ENCODE measurements at regions not wholly inside any gene's neighbourhood (a gene's known extent, or its start where the extent isn't known, plus 50 kb on each side); places are given as distances from the start of the nearest gene placed in this dataset.

DNA sequence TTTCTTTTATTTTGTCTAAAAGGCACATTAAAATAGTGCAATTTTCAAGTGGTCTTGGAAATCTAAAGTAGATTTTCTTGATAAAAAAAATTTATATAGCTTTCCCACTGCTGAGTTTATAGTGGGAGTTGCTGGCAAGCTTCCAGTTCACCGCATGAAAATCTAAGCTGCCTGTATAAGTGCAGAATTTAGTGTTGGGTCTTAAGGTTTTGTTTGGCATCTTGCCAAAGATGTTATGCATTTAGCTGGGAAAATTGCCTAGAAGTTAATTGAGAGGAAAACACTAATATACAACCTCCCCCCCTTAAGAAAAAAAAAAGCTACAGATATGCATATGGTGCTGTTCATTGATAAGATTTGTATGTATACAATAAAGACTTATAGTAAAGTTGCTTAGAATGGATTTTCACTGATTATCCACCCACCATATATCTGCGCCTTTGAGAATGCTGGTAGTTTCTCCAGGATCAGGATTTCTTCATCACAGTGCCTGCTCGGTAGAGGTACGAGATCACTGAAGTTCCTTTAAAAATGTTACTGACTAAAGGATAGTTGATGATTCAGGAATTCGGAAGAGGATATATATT lies 803.2 kb upstream of the POU3F3 start:
- TF ChIP-seq POLR2A (IDR thresholded peaks at IDR 0.05; ENCODE audit: low read depth, low read length) = no peak
- no peak for DNase-seq (ENCODE audit: insufficient read length, low spot score)
- no peak for FAIRE-seq

GRCh38 chr2:104051766-104052165 lies 802.1 kb upstream of the POU3F3 start:
- DNase-seq (ENCODE audit: insufficient read length, low spot score) (no peak), FAIRE-seq (no peak)
- no peak for TF ChIP-seq POLR2A (IDR thresholded peaks at IDR 0.05; ENCODE audit: low read depth, low read length)

DNA sequence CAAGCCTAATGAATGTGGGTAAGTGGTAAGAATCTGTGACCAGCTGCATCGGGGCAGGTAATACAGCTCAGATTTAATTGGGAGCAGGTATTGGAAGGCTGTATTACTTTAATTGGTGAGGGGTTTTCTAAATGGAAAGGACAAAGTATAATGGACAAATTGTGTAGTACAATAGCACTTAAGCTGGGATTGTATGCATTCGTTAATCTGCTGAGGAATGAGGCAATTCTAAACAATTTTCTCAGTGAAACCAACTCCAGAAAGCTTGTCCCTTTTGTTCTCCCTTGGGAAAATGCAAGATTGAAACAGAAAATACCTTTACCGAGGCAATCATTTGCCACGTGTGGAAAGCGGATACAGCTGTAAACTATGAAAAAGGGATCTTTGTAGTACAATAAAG lies 801.6 kb upstream of the POU3F3 start:
- no peak for DNase-seq (ENCODE audit: insufficient read length, low spot score)
- no peak for TF ChIP-seq POLR2A (IDR thresholded peaks at IDR 0.05; ENCODE audit: low read depth, low read length)

DNA sequence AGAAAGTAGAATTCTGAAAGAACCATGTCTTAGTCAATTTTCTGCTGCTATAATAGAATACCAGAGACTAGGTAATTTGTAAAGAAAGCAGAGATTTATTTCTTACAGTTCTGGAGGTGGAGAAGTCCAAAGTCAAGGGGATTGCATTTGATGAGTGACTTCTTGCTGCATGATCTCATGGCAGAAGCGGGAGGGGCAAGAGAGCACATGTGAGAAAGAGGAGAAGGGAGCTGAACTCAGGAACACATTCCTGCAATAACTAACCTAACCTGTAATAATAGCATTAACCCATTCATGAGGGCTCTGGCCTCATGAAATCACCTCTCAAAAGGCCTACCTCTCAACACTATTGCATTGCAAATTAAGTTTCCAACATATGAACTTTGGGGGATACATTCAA lies 797.5 kb upstream of the POU3F3 start:
- FAIRE-seq (no peak), DNase-seq (ENCODE audit: insufficient read length, low spot score) (no peak)
- no peak for TF ChIP-seq POLR2A (IDR thresholded peaks at IDR 0.05; ENCODE audit: low read depth, low read length)

More for the DNA sequence above, 801.6 kb upstream of the POU3F3 start:
- FAIRE-seq = no peak

DNA sequence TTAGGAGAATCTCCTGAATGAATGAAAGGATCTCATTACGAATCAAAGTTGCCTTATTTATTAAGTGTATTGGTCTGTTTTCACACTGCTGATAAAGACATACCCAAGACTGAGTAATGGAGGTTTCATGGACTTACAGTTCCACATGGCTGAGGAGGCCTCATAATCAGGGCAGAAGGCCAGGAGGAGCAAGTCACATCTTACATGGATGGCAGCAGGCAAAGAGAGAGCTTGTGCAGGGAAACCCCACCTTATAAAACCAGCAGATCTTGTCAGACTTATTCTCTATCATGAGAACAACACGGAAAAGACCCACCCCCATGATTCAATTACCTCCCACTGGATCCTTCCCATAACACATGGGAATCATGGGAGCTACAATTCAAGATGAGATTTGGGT lies 785.2 kb upstream of the POU3F3 start:
- FAIRE-seq (no peak), DNase-seq (ENCODE audit: insufficient read length, low spot score) (no peak)
- TF ChIP-seq POLR2A (IDR thresholded peaks at IDR 0.05; ENCODE audit: low read depth, low read length) = no peak

DNA sequence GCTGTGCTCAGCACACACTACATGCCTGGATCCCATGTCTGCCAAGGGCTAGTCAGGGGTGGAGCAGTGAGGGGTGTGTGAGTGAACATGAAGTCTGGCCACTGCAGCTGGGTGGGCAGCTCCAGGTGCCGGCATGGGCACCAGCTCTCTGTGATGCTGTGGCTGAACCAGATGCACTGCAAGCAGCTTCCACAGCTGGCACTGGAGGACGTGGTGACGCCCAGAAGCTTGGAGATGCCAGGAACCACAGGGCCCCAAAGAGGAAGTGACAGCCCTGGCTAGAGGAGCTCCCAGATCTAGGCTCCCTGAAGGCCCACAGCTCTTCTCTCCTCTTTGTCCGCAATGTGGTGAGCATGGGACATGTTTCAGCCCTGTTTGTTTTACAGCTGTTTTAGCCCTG lies 776.3 kb upstream of the POU3F3 start:
- DNase-seq (ENCODE audit: insufficient read length, low spot score) (no peak), FAIRE-seq (no peak)

GRCh38 chr2:104078431-104079157 lies 775.3 kb upstream of the POU3F3 start:
- no peak for TF ChIP-seq POLR2A (IDR thresholded peaks at IDR 0.05; ENCODE audit: low read depth, low read length)
- FAIRE-seq = no peak
- no peak for DNase-seq (ENCODE audit: insufficient read length, low spot score)

More for the DNA sequence above, 776.3 kb upstream of the POU3F3 start:
- TF ChIP-seq POLR2A (IDR thresholded peaks at IDR 0.05; ENCODE audit: low read depth, low read length) = no peak

GRCh38 chr2:104088745-104089144 lies 765.2 kb upstream of the POU3F3 start:
- DNase-seq (ENCODE audit: insufficient read length, low spot score) (no peak), FAIRE-seq (no peak)
- TF ChIP-seq POLR2A (IDR thresholded peaks at IDR 0.05; ENCODE audit: low read depth, low read length) = no peak

- no peak for FAIRE-seq
- no peak for TF ChIP-seq POLR2A (IDR thresholded peaks at IDR 0.05; ENCODE audit: low read depth, low read length)
- no peak for DNase-seq (ENCODE audit: insufficient read length, low spot score)
These were observed 763.5 kb upstream of the POU3F3 start for GRCh38 chr2:104090407-104090806.

- FAIRE-seq (no peak), DNase-seq (ENCODE audit: insufficient read length, low spot score) (no peak)
- no peak for TF ChIP-seq POLR2A (IDR thresholded peaks at IDR 0.05; ENCODE audit: low read depth, low read length)
These were observed 762.0 kb upstream of the POU3F3 start for GRCh38 chr2:104091894-104092293.

GRCh38 chr2:104092886-104093285 lies 761.0 kb upstream of the POU3F3 start:
- FAIRE-seq (no peak), DNase-seq (ENCODE audit: insufficient read length, low spot score) (no peak)
- TF ChIP-seq POLR2A (IDR thresholded peaks at IDR 0.05; ENCODE audit: low read depth, low read length) = no peak

DNA sequence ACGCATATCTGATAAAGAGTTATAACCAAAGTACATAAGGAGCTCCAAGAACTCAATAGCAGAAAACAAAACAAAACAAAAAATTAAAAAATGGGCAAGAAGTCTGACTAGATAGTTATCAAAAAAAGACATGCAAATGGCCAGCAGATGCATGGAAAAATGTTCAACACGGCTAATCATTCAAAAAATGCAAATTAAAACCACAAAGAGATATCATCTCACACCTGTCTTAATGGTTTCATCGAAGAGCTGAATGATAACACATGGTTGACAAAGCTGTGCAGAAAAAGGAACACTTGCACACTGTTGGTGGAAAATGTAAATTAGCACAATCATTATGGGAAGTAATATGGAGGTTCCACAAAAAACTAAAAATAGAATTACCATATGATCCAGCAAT lies 751.3 kb upstream of the POU3F3 start:
- no peak for DNase-seq (ENCODE audit: insufficient read length, low spot score)
- no peak for FAIRE-seq

DNA sequence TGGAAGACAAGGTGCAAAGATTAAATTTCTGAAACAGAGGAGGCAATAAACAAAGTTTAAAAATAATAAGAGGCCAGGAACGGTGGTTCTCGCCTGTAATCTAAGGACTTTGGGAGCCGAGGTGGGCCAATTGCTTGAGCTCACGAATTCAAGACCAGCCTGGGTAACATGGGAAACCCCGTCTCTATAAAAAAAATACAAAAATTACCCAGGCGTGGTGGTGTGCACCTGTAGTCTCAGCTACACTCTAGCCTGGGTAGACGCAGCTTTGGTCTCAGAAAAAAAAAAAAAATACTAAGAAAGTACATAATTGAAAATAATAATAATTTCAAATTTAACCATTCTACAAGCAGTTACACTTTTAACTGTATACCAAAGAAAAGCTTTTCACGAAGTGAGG lies 744.6 kb upstream of the POU3F3 start:
- no peak for TF ChIP-seq POLR2A (IDR thresholded peaks at IDR 0.05; ENCODE audit: low read depth, low read length)
- no peak for FAIRE-seq
- DNase-seq (ENCODE audit: insufficient read length, low spot score) = no peak

More for the DNA sequence above, 751.3 kb upstream of the POU3F3 start:
- no peak for TF ChIP-seq POLR2A (IDR thresholded peaks at IDR 0.05; ENCODE audit: low read depth, low read length)

GRCh38 chr2:104118889-104119288 lies 735.0 kb upstream of the POU3F3 start:
- TF ChIP-seq POLR2A (IDR thresholded peaks at IDR 0.05; ENCODE audit: low read depth, low read length) = no peak
- DNase-seq (ENCODE audit: insufficient read length, low spot score) (no peak), FAIRE-seq (no peak)

DNA sequence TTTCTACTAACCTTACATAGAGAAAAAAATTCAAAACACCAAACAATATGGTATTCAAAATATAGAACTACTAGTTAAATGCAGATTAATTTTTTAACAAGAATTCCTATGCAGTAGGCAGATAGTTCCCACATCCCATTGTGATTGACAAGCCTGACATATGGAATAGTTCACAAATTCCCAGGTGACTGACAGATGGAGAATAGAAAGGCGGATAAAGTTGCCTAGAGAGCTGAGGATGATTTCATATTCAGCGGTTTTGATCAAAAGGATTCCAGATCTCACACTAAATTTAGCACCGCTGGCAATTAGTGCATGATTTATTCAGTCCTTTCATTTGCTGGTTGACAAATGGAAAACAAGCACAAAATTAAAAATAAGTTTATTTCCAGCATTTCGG lies 733.7 kb upstream of the POU3F3 start:
- no peak for FAIRE-seq
- TF ChIP-seq POLR2A (IDR thresholded peaks at IDR 0.05; ENCODE audit: low read depth, low read length) = no peak
- no peak for DNase-seq (ENCODE audit: insufficient read length, low spot score)

Data from H54 (cell line).